K562 (cell line): ENCODE measurements at regions not wholly inside any gene's neighbourhood (a gene's known extent, or its start where the extent isn't known, plus 50 kb on each side); places are given as distances from the start of the nearest gene placed in this dataset.

Experiments used
- ATAC-seq: fragments of 200-7000 bp; cut with Tn5 transposase; 3 replicates; pipeline ENCODE4 v1.9.1; 2020; ENCODE audit warnings: moderate library complexity
- BruUV-seq: library from RNA; stranded (reverse); fragments of 400-500 nt; replicated peaks from 2 replicates; lab custom pipeline; 2021; lab: Mats Ljungman, UMichigan
- CTCF ChIA-PET: fragments of 300-600 bp; formaldehyde crosslinking; extraction: SDS; loops from one replicate; lab custom pipeline; 2021; ENCODE audit warnings: low intra/inter-chr PET ratio; lab: Yijun Ruan, JAX
- POLR2A ChIA-PET: fragments of 300-600, 350-650 bp; sonication (Branson Sonifier 250); formaldehyde crosslinking; extraction: SDS; loops from one replicate; lab custom pipeline; 2021; ENCODE audit warnings: antibody characterized with exemption, inconsistent platforms; lab: Yijun Ruan, JAX
- DNase-seq, 4 experiments: peaks; one replicate each; pipeline versions ENCODE4 v3.0.0 to v3.0.0-alpha.2; 2011 to 2018; ENCODE audit warnings: low spot score in 3 of 4, mixed read lengths in 3 of 4; ENCODE audit errors: extremely low read depth in 1 of 4
- FAIRE-seq: peaks from 2 replicates; lab custom pipeline; 2011; peaks lifted over from hg19 to GRCh38; lab: Jason Lieb, UNC
- H2AFZ ChIP-seq: 2 replicates; pipeline ENCODE4 v1.6.0; 2011; ENCODE audit warnings: low read depth, low read length, control low read depth, inconsistent platforms
- H3K27ac ChIP-seq: fragments of 200-600 bp; 3 replicates; pipeline ENCODE4 v1.8.0; 2011; ENCODE audit warnings: low read depth, mild to moderate bottlenecking, control low read depth, inconsistent platforms, low read length, moderate library complexity, mixed read lengths; ENCODE audit errors: extremely low read depth
- H3K27me3 ChIP-seq, 2 experiments: fragments of 300-600 bp in 1 of 2; 2 replicates in 1 of 2; 3 replicates in 1 of 2; pipeline versions ENCODE4 v1.6.0 to v1.8.0; 2011; ENCODE audit warnings: inconsistent platforms in 2 of 2, low read length in 2 of 2, mild to moderate bottlenecking in 1 of 2, mixed read lengths in 1 of 2, moderate library complexity in 1 of 2; ENCODE audit not compliant: control insufficient read depth in 2 of 2, insufficient read depth in 2 of 2
- H3K36me3 ChIP-seq: fragments of 300-600 bp; 3 replicates; pipeline ENCODE4 v1.8.0; 2011; ENCODE audit warnings: mild to moderate bottlenecking, low read length, inconsistent platforms; ENCODE audit not compliant: control insufficient read depth, insufficient read depth
- H3K4me1 ChIP-seq, 2 experiments: fragments of 200-600 bp in 1 of 2; replicated peaks in 1 of 2; 2 replicates in 1 of 2; 3 replicates in 1 of 2; pipeline versions ENCODE4 v1.5.1 to v1.8.0; 2011; ENCODE audit warnings: inconsistent platforms in 2 of 2, low read length in 2 of 2, mild to moderate bottlenecking in 1 of 2, mixed read lengths in 1 of 2, moderate library complexity in 1 of 2; ENCODE audit not compliant: control insufficient read depth in 2 of 2, insufficient read depth in 2 of 2
- H3K4me2 ChIP-seq: 2 replicates; pipeline ENCODE4 v1.6.1; 2011; ENCODE audit warnings: low read length, control low read depth, inconsistent platforms, mixed read lengths; ENCODE audit not compliant: insufficient read depth
- H3K4me3 ChIP-seq: fragments of 200-600 bp; sonication (generic), shearing (Covaris generic); 2 replicates; pipeline ENCODE4 v1.5.1; 2016; ENCODE audit warnings: control low read depth, inconsistent platforms
- H3K79me2 ChIP-seq: fragments of 200-600 bp; 3 replicates; pipeline ENCODE4 v1.8.0; 2011; ENCODE audit warnings: low read length, inconsistent platforms; ENCODE audit not compliant: control insufficient read depth, insufficient read depth
- H3K9ac ChIP-seq, 2 experiments: 2 replicates each; pipeline versions ENCODE4 v1.6.0 to v1.6.1; 2011; ENCODE audit warnings: low read depth in 2 of 2, low read length in 2 of 2, control low read depth in 1 of 2, inconsistent platforms in 1 of 2, mild to moderate bottlenecking in 1 of 2, mixed read lengths in 1 of 2; ENCODE audit not compliant: insufficient read depth in 1 of 2
- H3K9me1 ChIP-seq: one replicate; pipeline ENCODE4 v1.6.0; 2011; ENCODE audit warnings: inconsistent platforms, mild to moderate bottlenecking, low read length, moderate library complexity; ENCODE audit not compliant: control insufficient read depth, insufficient read depth
- H3K9me3 ChIP-seq: replicated peaks from 2 replicates; pipeline ENCODE4 v1.5.1; 2011; ENCODE audit warnings: low read depth, low read length, inconsistent platforms; ENCODE audit not compliant: control insufficient read depth, insufficient read depth
- H4K20me1 ChIP-seq: replicated peaks from 2 replicates; pipeline ENCODE4 v1.6.1; 2011; ENCODE audit warnings: low read length, inconsistent platforms, mixed read lengths; ENCODE audit not compliant: control insufficient read depth, insufficient read depth
- ESRRA ChIP-seq: fragments of 450-650 bp; IDR thresholded peaks from 2 replicates; pipeline ENCODE4 v1.6.1; 2014; ENCODE audit warnings: low read depth, mild to moderate bottlenecking, moderate library complexity, borderline replicate concordance
- HMG20A ChIP-seq: fragments of 450-650 bp; formaldehyde crosslinking; conservative IDR thresholded peaks from 2 replicates; pipeline ENCODE4 v1.4.0; 2020; ENCODE audit warnings: mild to moderate bottlenecking, mixed read lengths
- MYBL2 ChIP-seq, 2 experiments: fragments of 450-650 bp in 1 of 2; sonication (generic) in 1 of 2; formaldehyde crosslinking in 1 of 2; IDR thresholded peaks; 2 replicates each; pipeline versions ENCODE4 v1.6.1 to v1.8.1; 2017 to 2022; ENCODE audit warnings: borderline replicate concordance in 1 of 2, inconsistent platforms in 1 of 2, low read depth in 1 of 2, mild to moderate bottlenecking in 1 of 2, missing genetic modification reagents in 1 of 2, moderate library complexity in 1 of 2
- NCOA4 ChIP-seq: fragments of 450-650 bp; IDR thresholded peaks from 2 replicates; pipeline ENCODE4 v1.6.1; 2018; ENCODE audit warnings: mild to moderate bottlenecking; ENCODE audit not compliant: partially characterized antibody
- NFIC ChIP-seq: fragments of 450-650 bp; IDR thresholded peaks from 2 replicates; pipeline ENCODE4 v1.6.1; 2017; ENCODE audit warnings: mild to moderate bottlenecking, inconsistent platforms
- POLR2AphosphoS5 ChIP-seq: IDR thresholded peaks from 2 replicates; pipeline ENCODE4 v1.6.1; 2011; ENCODE audit warnings: mild to moderate bottlenecking, low read depth, low read length, moderate library complexity; ENCODE audit not compliant: control insufficient read depth, insufficient read depth
- SMAD2 ChIP-seq: fragments of 150-350 bp; IDR thresholded peaks from 2 replicates; pipeline ENCODE4 v1.6.1; 2014; ENCODE audit warnings: low read depth, mild to moderate bottlenecking, low read length
- SRF ChIP-seq, 2 experiments: fragments of 250-450, 450-650 bp in 1 of 2; sonication (Bioruptor Pico) in 1 of 2; sonication (generic) in 1 of 2; formaldehyde crosslinking; IDR thresholded peaks; 2 replicates each; pipeline versions ENCODE4 v1.5.0 to v1.5.1; 2020 to 2022; ENCODE audit warnings: mild to moderate bottlenecking in 1 of 2, missing genetic modification reagents in 1 of 2
- XRCC3 ChIP-seq: fragments of 450-650 bp; IDR thresholded peaks from 2 replicates; pipeline ENCODE4 v1.6.1; 2017; ENCODE audit warnings: mild to moderate bottlenecking, moderate library complexity
- ZBTB17 ChIP-seq: fragments of 450-650 bp; formaldehyde crosslinking; IDR thresholded peaks from 2 replicates; pipeline ENCODE4 v1.4.0; 2020; ENCODE audit warnings: mild to moderate bottlenecking
- ZNF165 ChIP-seq: fragments of 250-450 bp; sonication (Bioruptor Pico); IDR thresholded peaks from 2 replicates; pipeline ENCODE4 v1.4.0; 2020; ENCODE audit warnings: borderline replicate concordance
- ZSCAN32 ChIP-seq: fragments of 450-650 bp; formaldehyde crosslinking; IDR thresholded peaks from 2 replicates; pipeline ENCODE4 v1.4.0; 2020; ENCODE audit warnings: mild to moderate bottlenecking, moderate library complexity
- WGBS: fragments of 100-300 bp; shearing (Covaris generic); methylation state at CpG from one replicate; pipeline ENCODE4 v1.1.6; 2016; ENCODE audit warnings: low coverage, mixed read lengths; ENCODE audit not compliant: insufficient coverage; ENCODE audit errors: missing lambda C conversion rate; 5-methylcytosine and 5-hydroxymethylcytosine counted together
- in situ Hi-C: fragments of 300-500 bp; cut with MboI; formaldehyde crosslinking; loops from 4 replicates; pipeline ENCODE4 v1.15.0; 2018; ENCODE audit warnings: inconsistent platforms, mixed read lengths
- intact Hi-C: fragments of 100-400 bp; cut with micrococcal nuclease; formaldehyde crosslinking; loops from 2 replicates; pipeline ENCODE4 v1.14.2; 2022

- H3K9ac ChIP-seq: no peak overlapping the region
- H2AFZ ChIP-seq: no peak overlapping the region
- H3K79me2 ChIP-seq: no peaks in the 10 kb centered on the region
- H3K9me3 ChIP-seq: no peaks in the 10 kb centered on the region
- H3K36me3 ChIP-seq: no peaks in the 10 kb centered on the region
- no peak overlapping the region for H3K4me3 ChIP-seq
- no TSS peak for BruUV-seq
- FAIRE-seq (no peak), ATAC-seq (no peak), DNase-seq (no peak)
- in situ Hi-C loops (no loop called here), intact Hi-C loops (no loop called here)
- no peak overlapping the region for H3K27ac ChIP-seq
- ChIA-PET POLR2A (no interaction called here), CTCF (no interaction called here)
- no peaks in the 10 kb centered on the region for H3K27me3 ChIP-seq
- H3K4me1 ChIP-seq: no peaks in the 10 kb centered on the region
- H3K9me1 ChIP-seq: no peaks in the 10 kb centered on the region
- 0% methylated on average over 1 of the region's 1 CpG for WGBS
- H3K4me2 ChIP-seq: no peak overlapping the region
- TF ChIP-seq HMG20A (CRISPR knock-in tag) (no peak), MYBL2 (IDR thresholded peaks at IDR 0.05; ENCODE audit: low read depth) (no peak), MYBL2 (CRISPR knock-in tag; IDR thresholded peaks at IDR 0.05; ENCODE audit: borderline replicate concordance) (no peak), ZBTB17 (CRISPR knock-in tag) (no peak), SRF (CRISPR knock-in tag; IDR thresholded peaks at IDR 0.05) (no peak), NFIC (no peak), POLR2AphosphoS5 (no peak), XRCC3 (no peak), NCOA4 (no peak), SMAD2 (no peak), ZSCAN32 (CRISPR knock-in tag) (no peak), ESRRA (no peak), ZNF165 (CRISPR knock-in tag) (no peak)
- no peaks in the 10 kb centered on the region for H4K20me1 ChIP-seq
These were observed 115.2 kb upstream of the FAT3 start for GRCh38 chr11:92109466-92109865.
